ENCODE measurements at regions not wholly inside any gene's neighbourhood (a gene's known extent, or its start where the extent isn't known, plus 50 kb on each side); places are given as distances from the start of the nearest gene placed in this dataset.
"Not testable (repeated sequence)": the region's sequence is repeated elsewhere in the genome, so short reads cannot be mapped to it uniquely, and the experiment has no call there.

DNA sequence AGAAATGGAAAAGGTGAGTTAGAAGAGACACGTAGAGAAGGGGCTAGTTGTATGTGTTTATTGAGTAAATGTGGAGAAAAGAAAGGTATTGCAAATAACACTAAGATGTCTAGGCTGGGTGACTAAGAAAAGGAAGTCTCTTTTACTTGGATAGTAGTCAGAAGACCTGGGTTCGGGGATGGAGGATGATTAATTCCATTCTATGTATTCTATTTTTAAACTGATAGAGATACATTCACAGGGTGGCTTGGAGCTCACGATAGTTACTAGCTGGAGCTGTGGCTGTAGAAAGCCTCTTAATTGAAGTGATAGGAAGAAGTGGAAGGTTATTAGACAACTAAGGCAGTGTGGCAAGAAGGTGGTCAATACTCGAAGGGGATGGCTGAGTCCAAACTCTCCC lies 65.9 kb upstream of the TNIK start:
- no peak for DNase-seq (ENCODE audit: extremely low spot score, unreplicated experiment)
- no peak for TF ChIP-seq CTCF (conservative IDR thresholded peaks at IDR 0.05)
- H3K4me3 Mint-ChIP-seq = no peak overlapping the region
- peaks cover 4% of the 10 kb centered on the region for H3K9me3 Mint-ChIP-seq
- H3K36me3 Mint-ChIP-seq = no peaks in the 10 kb centered on the region
- no peaks in the 10 kb centered on the region for H3K27me3 Mint-ChIP-seq
- no peak overlapping the region for H3K27ac Mint-ChIP-seq
- peaks cover 6% of the 10 kb centered on the region for H3K4me1 Mint-ChIP-seq (ENCODE audit: unreplicated experiment)

GRCh38 chr3:171525437-171525836 lies 65.2 kb upstream of the TNIK start:
- peaks cover 6% of the 10 kb centered on the region for H3K4me1 Mint-ChIP-seq (ENCODE audit: unreplicated experiment)
- DNase-seq (ENCODE audit: extremely low spot score, unreplicated experiment) = no peak
- peaks cover 4% of the 10 kb centered on the region for H3K9me3 Mint-ChIP-seq
- no peaks in the 10 kb centered on the region for H3K36me3 Mint-ChIP-seq
- H3K27ac Mint-ChIP-seq = no peak overlapping the region
- H3K4me3 Mint-ChIP-seq = no peak overlapping the region
- no peak for TF ChIP-seq CTCF (conservative IDR thresholded peaks at IDR 0.05)
- no peaks in the 10 kb centered on the region for H3K27me3 Mint-ChIP-seq

- H3K27ac Mint-ChIP-seq = no peak overlapping the region
- no peak overlapping the region for H3K4me3 Mint-ChIP-seq
- H3K27me3 Mint-ChIP-seq = no peaks in the 10 kb centered on the region
- H3K36me3 Mint-ChIP-seq = no peaks in the 10 kb centered on the region
- peaks cover 4% of the 10 kb centered on the region for H3K9me3 Mint-ChIP-seq
- H3K4me1 Mint-ChIP-seq (ENCODE audit: unreplicated experiment) = peaks cover 6% of the 10 kb centered on the region
- TF ChIP-seq CTCF (conservative IDR thresholded peaks at IDR 0.05) = no peak
- no peak for DNase-seq (ENCODE audit: extremely low spot score, unreplicated experiment)
These were observed 64.7 kb upstream of the TNIK start for GRCh38 chr3:171524921-171525310.

GRCh38 chr3:171522651-171523050 lies 62.4 kb upstream of the TNIK start:
- TF ChIP-seq CTCF (conservative IDR thresholded peaks at IDR 0.05) = no peak
- peaks cover 6% of the 10 kb centered on the region for H3K4me1 Mint-ChIP-seq (ENCODE audit: unreplicated experiment)
- H3K9me3 Mint-ChIP-seq = peaks cover 4% of the 10 kb centered on the region
- H3K4me3 Mint-ChIP-seq = no peak overlapping the region
- no peaks in the 10 kb centered on the region for H3K27me3 Mint-ChIP-seq
- no peak overlapping the region for H3K27ac Mint-ChIP-seq
- no peaks in the 10 kb centered on the region for H3K36me3 Mint-ChIP-seq
- no peak for DNase-seq (ENCODE audit: extremely low spot score, unreplicated experiment)

- not testable (repeated sequence) for H3K4me3 Mint-ChIP-seq; H3K4me1 Mint-ChIP-seq (ENCODE audit: unreplicated experiment); H3K27ac Mint-ChIP-seq; H3K9me3 Mint-ChIP-seq; DNase-seq (ENCODE audit: extremely low spot score, unreplicated experiment); H3K36me3 Mint-ChIP-seq
- H3K27me3 Mint-ChIP-seq = peaks cover 11% of the 10 kb centered on the region
These were observed 59.2 kb upstream of the TNIK start for GRCh38 chr3:171519423-171519822.

DNA sequence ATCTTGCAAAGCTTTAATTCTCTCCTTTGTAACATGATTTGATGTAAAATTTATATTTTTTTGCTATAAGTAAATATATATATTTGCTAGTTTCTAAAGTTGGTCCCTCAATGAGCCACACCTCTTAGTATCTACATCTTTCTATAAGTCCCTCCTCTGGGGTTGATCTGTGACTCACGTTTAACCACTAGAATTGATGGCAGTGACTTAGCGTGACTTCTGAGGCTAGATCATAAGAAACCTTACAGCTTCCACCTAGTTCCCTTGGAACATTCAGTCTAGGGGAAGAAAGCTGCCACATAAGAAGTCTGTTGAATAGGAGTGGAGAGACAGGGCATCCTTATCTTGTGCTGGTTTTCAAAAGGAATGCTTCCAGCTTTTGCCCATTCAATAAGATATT lies 56.6 kb upstream of the TNIK start:
- Mint-ChIP-seq H3K4me3 (no peak overlapping the region), H3K9me3 (no peaks in the 10 kb centered on the region), H3K36me3 (no peaks in the 10 kb centered on the region), H3K27me3 (peaks cover 11% of the 10 kb centered on the region), H3K27ac (no peak overlapping the region), H3K4me1 (ENCODE audit: unreplicated experiment) (no peaks in the 10 kb centered on the region)
- no peak for TF ChIP-seq CTCF (conservative IDR thresholded peaks at IDR 0.05)
- DNase-seq (ENCODE audit: extremely low spot score, unreplicated experiment) = no peak

Measured in type B pancreatic cell (in vitro differentiated cells).